Colon (tissue), 2 donors: ENCODE measurements at regions not wholly inside any gene's neighbourhood (a gene's known extent, or its start where the extent isn't known, plus 50 kb on each side); places are given as distances from the start of the nearest gene placed in this dataset.

ENCODE experiments used
- FAIRE-seq: peaks from 2 replicates; lab custom pipeline; 2012; peaks lifted over from hg19 to GRCh38; lab: Jason Lieb, UNC
- donor health status: control.
- donor health status: control.

DNA sequence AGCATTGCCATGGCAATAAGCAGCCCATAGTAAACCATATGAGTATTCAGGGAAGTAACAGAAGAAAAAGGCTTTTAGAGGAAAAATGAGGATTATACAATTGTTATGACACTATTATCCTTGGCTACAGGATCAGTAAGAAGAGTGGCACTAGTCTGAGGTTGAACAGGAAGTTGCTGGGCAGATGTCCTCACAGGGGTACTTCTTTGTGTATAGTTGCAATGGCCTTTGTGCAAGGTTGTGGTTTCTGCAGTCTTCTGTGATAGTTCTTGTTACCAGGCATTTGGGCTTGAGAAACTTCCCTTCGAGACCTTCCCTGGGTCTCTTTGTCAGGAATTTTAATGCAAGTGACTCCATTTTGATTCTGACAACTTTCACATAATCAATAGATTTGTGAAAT lies 100.6 kb upstream of the ATP11B start:
- FAIRE-seq: no peak

DNA sequence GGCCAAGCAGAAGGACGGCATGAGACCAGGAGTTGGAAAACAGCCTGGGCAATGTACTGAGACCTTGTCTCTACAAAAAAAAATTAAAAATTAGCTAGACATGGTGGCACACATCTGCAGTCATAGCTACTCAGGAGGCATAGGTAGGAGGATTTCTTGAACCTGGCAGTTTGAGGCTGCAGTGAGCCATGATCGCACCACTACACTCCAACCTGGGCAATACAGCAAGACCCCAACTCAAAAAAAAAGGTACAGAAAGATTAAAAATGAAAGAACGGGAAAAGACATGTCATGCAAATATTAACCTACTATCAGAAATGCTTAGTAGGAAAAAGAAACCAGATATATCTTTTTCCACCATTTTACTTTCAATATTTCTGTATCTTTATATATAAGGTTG lies 99.6 kb upstream of the ATP11B start:
- no peak for FAIRE-seq

DNA sequence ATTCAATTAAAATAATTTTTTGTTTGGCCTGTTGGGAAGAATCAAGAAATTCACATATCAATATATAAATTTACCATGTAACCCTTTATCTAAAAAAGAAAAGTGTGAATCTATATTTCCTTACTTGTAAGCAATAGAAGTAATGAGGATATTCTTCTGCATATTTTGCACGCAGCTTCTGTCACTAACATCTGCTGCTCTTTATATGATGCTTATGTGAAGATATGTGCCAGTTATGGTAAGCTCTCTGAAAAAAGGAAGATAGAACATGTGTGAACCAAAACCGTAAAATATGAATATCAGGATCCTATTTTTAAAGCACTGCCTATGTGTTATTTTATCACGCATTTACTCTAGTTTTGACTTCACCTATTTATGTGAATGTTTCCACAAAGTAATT lies 96.4 kb upstream of the ATP11B start:
- no peak for FAIRE-seq

DNA sequence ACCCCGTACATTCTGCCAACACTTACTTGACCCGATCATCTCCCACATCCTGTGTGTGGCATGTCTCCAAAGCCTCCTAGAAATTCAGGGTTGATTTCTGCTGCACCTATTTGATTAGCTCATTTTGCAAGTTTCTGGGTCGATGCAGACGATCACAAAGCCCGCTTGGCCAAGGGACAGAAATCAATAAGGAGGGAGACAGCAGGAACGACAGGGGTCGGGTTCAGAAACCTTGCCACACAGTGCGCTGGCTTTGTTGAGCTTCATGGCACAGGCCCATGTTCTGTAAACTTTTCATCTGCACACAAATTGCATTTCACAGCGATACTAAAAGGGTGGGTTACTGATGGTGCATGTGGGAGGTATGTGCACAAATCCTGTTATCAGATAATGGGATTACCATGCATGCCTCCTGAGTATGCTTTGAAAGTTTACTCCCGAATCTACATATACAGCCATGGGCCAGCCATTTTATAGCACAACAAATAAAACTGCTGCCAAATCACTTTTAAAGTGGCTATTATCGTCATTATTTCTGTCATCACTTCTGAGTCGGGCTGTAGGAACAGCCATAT lies 95.9 kb upstream of the ATP11B start:
- no peak for FAIRE-seq

DNA sequence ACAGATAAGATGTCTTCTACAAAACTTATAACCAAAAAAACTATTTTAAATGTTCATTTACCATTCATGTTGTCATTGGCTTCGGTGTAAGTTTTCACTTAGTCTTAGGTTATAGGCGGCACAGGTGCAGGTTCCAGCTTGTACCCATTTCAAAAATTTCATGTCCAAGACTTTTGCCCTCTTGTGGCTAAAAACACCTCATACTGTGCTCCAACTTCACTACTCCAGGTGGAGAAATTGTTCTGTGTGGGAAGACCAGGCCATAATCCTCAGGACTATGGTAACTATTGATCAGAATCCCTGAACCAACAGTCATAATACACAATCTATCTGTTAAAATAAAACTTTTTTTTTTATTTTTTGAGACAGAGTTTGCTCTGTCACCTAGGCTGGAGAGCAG lies 95.2 kb upstream of the ATP11B start:
- no peak for FAIRE-seq

DNA sequence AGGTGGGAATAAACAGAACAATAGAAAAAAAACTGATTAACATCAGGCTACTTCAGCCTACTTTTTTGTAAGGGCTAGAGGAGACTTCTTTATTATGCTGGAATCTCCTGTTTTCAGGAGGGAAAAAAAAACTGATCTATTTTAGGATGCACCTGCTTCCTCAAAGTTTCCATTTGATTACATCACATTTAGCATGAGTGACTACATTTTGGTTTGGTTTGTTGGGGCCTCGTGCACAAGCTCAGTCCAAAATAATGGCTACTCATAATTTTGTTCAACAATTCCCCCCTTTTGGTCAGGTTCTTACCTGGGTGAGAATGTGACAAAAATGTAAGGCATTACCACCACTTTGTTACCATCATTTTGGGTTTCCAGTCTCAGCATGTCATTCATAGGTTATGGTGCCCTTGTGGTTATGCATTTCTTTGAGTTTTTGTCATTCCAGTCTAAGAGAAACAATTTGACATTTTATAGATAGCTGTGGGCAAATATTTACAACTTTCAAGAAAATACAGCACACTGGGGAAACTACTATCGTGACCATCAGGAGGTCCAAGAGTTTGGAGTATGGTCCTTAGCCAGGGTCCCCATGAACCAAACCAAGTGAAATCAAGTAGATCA lies 93.6 kb upstream of the ATP11B start:
- no peak for FAIRE-seq

DNA sequence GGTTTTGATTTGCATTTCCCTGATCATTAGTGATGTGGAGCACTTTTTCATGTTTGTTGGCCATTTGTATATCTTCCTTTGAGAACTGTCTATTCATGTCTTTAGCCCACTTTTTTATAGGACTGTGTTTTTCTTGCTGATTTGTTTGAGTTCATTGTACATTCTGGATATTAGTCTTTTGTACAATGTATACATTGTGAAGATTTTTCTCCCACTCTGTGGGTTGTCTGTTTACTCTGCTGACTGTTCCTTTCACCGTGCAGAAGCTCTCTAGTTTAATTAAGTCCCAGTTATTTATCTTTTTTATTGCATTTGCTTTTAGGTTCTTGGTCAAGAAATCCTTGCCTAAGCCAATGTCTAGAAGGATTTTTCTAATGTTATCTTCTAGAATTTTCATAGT lies 91.1 kb upstream of the ATP11B start:
- FAIRE-seq: no peak

DNA sequence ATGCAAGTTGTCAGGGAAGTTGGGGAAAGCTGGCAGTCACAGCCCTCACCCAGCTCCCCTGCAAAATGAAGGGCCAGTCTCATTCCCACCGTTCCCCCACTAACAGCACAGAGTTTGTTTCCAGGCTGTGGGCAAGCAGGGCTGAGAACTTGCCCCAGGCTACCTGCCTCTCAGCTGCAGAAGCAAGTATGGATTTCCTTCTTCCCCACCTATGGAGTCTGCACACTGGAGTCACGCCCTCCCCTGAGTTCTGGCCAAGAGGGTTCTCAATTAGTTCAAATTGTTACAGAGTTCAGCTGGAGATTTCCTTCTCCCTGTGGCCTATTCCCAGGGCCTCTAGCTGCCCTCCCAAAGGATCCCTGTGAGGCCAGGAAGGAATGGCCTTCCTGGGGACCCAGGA lies 90.1 kb upstream of the ATP11B start:
- no peak for FAIRE-seq

DNA sequence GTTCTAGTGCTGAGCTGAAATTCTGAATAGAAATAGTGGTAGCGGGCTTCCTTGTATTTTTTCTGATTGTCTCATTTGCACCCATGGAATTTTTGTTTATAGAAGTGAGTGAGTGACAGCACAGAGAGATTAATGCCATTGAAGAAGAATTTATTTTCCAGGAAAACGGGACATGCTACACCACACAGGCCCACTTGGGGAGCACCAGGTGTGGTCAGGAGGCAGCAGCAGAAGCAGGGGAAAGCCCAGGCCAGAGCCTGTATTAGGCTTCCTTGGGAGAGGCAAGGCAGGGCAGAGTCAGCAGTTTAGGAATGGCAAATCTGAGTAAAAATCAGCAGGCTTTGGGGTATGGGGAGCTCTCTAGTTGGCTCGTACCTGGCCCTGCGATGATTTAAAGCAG lies 88.4 kb upstream of the ATP11B start:
- FAIRE-seq: no peak

DNA sequence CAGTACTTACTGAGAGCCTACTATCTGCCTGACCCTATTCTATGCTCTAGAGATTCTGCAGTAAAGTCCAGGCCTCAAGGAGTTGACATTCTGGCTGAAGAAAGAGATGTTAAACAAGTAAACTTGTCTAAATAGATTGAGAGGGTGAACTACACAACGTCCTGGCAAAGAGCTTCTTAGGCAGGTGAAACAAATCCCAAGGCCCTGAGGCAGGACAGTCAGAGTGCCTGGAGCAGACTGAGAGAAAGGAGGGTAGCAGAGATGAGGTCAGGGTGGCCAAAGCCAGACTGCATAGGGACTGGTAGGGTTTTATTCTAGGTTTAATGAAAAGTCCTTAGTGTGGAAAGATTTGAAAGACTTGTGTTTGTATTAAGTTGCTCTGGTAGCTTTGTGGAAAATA lies 84.5 kb upstream of the ATP11B start:
- no peak for FAIRE-seq

DNA sequence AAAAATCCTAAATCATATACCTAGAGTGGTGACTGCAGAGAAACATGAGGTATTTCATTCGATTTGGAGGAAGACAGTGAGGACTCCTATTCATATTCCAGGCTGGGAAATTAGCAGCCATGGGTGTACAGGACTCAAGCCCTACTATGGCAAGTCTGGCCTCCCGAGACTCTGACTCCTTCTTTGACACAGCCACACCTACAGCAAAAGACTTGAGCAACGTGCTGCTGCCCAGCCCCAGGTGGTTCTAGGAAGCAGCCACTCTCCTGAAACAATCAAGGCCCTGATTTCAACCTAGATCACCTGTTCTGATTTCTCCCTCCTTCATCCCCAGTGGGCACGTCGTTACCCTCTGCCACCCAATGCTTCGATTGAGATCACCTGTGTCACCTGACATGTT lies 84.0 kb upstream of the ATP11B start:
- FAIRE-seq: no peak

DNA sequence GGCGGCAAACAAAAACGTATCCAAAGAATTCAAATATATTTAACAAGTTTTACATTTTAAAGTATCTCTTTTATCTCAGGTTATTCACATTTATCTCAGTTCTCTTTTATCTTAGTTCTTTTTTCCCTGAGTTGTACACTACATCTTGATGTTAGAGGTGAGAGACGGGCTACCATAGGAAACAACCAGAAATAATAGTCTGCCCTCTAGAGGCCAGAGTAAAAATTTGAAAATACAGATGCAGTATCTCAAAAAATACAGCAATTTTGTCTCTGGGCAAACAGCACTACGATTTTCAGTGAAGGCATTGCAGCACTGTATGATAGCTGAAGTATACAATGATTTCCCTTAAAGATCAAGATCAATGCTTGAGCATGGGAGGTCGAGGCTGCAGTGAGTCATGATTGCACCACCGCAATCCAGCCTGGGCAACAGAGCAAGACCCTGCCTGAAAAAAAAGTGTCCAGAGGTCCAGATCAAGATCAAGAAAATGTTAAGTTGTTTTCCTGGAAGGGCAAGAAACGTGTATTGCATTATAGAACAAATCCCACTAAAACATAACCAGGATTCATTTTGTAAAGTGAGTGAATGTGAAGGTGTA lies 82.6 kb upstream of the ATP11B start:
- FAIRE-seq: no peak

DNA sequence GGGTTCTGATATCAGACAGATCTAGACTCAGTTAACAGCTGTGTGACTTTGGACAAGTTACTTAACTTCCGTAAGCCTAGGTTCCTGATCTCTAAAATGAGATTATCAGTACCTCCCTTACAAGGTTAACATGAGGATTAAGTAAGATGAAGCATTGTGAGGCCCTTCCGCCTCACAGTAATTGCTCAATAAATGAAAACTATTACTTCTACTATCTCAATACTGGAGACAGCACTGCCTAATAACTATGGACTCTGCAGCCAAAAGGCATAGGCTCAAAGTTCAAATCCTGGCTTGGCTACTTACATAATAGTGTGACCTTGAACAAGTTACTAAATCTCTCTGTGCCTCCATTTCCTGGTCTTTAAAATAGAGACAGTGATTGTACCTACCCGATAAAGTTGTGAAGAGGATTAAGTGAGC lies 82.0 kb upstream of the ATP11B start:
- no peak for FAIRE-seq

DNA sequence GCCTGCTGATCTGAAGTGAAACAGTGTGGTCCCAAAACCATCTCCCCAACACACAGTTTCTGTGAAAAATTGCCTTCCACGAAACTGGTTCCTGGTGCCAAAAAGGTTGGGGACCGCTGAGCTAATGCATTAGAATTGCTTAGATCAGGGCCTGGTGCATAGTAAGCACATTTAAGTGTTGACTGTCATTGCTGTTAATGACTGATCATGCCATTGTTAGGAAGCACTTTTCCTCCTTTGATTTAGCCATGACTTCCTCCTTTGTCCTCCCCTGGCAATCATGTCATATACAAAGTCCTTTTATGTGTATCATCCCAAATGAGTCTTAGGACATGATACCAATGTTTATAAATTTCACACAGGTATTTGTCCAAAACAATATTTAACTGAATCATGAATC lies 81.5 kb upstream of the ATP11B start:
- no peak for FAIRE-seq

DNA sequence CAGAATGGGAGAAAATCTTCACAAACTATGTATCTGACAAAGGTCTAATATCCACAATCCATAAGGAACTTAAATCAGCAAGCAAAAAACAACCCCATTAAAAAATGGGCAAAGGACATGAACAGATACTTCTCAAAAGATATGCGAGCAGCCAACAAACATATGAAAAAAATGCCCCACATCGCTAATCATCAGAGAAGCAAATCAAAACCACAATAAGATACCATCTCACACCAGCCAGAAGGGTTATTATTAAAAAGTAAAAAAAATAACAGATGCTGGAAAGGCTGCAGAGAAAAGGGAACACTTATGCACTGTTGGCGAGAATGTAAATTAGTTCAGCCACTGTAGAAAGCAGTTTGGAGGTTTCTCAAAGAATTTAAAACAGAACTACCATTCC lies 80.2 kb upstream of the ATP11B start:
- FAIRE-seq: no peak

DNA sequence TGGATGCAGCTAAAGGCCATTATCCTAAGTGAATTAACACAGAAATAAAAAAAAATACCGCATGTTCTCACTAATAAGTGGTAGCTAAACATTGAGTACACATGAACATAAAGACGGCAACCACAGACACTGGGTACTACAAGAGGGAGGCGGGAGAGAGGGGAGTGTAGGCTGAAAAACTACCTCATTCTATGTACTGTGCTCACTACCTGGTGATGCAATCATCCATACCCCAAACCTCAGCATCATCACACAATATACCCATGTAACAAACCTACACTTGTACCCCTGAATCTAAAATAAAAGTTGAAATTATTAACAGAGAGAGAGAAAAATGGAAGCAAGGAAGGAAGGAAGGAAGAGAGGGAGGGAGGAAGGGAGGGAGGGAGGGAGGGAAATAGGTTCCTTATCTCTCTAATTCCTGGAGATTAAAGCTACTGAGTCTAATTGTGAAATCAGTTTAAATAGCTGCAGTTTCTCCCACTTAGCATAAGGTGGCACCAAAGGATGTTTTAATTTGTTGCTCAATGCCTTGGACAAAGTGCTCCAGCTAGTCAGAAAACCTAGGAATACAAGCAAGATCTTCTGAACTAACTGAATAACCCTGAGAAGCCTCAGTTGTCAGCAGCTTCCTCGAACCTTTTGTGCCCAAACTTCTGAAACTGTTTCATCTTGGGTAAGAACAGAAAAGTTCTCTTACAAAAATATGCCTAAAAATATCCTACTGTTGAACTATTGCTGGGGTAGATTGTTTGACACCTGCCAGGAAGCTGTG lies 79.4 kb upstream of the ATP11B start:
- FAIRE-seq: no peak

DNA sequence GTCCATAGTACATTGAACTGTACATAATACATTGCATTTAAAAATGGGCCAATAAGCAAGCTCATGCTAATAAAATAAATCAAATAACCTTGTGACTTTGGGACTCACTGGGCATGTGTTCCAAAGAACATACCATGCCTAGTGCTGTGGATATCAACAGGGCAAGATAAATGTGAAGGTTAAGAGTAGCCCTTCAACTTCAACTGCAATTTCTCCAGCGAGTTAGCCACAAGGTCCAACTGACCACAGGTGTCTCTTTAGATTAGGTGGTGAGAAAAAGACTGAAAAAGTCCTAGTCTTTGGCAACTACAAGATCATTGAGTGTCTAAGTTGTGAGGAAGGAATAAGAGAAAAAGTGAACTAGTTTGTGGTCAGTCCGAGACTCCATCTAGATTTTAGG lies 78.3 kb upstream of the ATP11B start:
- no peak for FAIRE-seq

DNA sequence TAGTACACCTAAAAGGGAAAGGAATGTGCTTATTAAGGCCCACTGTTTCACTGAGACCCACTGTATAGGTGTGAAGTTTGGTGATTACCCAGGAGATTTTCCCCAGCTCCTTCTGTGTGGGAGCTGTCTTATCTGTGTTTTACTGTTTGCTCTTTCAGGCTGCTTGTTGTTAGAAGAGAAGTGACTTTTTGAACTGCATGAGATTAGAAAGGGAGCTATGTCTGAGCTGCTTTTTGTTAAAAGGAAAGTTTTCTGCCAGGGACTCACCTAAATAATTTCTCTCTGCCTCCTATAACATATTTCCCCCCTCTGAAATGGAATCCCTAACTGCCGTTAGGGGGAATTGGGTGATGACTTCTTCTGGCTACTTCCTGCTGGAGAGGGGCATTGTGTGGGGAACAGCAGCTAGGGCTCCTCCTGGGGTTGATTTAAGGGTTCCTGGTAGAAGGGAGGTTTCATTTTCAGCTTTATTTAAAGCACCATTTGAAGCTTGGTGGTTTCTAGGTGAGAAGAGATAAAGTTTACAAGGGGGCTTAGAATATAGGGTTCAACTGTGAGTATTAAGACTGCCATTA lies 77.1 kb upstream of the ATP11B start:
- no peak for FAIRE-seq

DNA sequence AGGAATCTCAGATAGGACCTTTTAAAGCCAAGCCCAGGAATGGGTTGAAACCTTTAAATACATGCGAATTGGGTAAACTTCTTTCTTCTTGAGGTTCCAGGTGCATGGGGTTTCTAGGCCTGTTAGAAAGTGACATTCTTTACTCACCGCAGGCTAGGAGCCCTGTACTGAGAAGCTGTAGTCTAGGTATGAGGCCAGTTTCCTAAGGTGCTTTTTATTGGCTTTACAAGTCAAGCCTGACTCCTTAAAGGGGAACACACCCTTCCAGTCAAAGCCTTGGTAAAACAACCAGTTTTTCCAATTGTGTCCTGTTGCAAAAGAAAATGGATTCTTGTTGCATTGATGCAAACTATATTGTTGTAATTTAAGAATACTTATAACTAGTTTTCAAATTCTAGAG lies 76.1 kb upstream of the ATP11B start:
- peak; percentile 43 for FAIRE-seq

DNA sequence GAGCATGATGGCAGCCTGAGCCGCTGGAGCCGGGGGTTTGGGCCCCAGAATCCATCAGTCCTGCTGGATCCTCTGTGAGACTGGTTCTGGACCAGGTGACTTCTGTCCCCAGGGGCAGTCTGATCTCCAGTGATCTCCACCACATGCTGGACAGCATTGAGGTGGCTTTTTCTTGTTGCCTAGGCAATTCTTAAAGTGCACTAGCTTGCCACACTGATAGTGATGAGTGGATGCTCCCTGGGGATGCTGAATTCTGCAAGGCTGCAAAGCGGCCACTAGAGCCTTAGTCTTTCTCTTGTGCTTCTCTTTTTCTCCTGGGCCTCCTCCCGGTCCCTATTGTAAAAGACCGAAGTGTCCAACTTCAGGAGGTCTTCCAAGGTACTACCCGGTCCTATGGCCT lies 70.4 kb upstream of the ATP11B start:
- FAIRE-seq: no peak

DNA sequence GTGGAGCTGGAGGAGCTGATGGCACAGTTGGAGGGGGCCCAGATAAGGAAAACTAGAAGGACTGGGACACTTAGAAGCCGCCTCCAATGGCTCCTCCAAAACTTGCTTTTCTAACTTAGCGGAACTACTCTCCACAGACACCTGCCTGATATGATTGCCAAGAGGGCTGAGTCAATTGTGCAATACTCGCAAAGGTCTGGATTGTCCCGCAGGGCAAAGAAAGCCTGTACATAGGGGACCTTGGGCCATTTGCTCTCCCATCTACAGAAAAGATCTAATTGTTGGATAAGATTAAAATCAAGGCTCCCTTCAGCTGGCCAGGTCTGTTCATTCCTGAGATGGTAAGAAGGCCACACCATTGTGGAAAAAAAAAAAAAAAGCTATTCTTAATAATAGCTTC lies 69.7 kb upstream of the ATP11B start:
- no peak for FAIRE-seq

DNA sequence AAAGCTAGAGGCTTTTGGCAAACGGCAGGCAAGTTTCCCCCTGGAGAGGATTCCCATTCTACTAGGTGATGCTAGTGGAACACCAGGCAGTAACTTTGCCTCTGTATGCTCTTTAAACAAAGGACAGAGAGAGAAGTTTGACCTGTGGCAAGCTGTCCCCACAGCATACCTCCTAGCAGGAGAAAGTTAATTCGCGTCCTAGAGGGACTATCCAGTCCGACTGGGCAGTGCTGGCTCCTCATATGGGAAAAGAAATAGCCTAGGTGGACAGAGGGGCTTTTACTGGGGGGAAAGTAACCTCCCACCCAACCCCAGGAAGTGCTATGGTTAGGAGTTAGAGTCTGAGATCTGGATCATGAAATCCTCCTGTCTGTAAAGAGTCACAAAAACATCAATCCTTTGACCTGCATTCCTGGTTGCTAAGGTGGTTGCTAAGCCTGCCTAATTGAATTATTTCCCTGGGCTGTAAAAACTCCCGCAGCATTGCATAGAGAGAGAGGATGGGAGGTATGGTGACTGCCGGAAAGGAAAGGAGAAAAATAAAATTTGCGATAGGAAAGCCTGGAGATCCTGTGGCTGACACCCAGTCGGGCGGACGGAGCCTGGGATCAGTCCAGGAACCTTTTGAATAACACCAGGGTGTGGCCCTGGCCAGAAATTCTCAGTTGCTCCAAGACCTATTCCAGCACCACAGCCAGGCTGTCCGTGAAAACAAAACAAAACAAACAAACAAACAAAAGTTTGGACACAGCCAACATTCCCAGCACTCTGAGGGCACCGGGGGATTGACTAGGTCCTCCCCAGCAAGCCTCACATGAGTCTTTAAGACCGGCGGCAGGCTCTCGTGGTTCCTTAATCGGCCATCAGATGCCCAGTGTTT lies 67.7 kb upstream of the ATP11B start:
- no peak for FAIRE-seq
